VCaP (cell line): ENCODE measurements at regions not wholly inside any gene's neighbourhood (a gene's known extent, or its start where the extent isn't known, plus 50 kb on each side); places are given as distances from the start of the nearest gene placed in this dataset.

ENCODE experiments used
- H3K27ac ChIP-seq: fragments of 450-650 bp; 2 replicates; pipeline ENCODE4 v1.5.1; 2017
- CTCF ChIP-seq: fragments of 450-650 bp; conservative IDR thresholded peaks from 2 replicates; pipeline ENCODE4 v1.5.1; 2017; ENCODE audit warnings: mild to moderate bottlenecking, moderate library complexity

GRCh38 chr16:74078511-74079231 lies 217.9 kb upstream of the PSMD7 start:
- no peak for TF ChIP-seq CTCF
- no peak overlapping the region for H3K27ac ChIP-seq

- no peak for TF ChIP-seq CTCF
- no peak overlapping the region for H3K27ac ChIP-seq
These were observed 220.0 kb upstream of the PSMD7 start for GRCh38 chr16:74076568-74076967.

- no peak overlapping the region for H3K27ac ChIP-seq
- TF ChIP-seq CTCF, result no peak
These were observed 221.2 kb upstream of the PSMD7 start for GRCh38 chr16:74075393-74075792.

GRCh38 chr16:74073456-74073855 lies 223.2 kb upstream of the PSMD7 start:
- H3K27ac ChIP-seq, result no peak overlapping the region
- no peak for TF ChIP-seq CTCF

- TF ChIP-seq CTCF, result no peak
- H3K27ac ChIP-seq, result no peak overlapping the region
These were observed 224.5 kb upstream of the PSMD7 start for GRCh38 chr16:74071996-74072535.

- TF ChIP-seq CTCF, result no peak
- H3K27ac ChIP-seq, result no peak overlapping the region
These were observed 226.4 kb upstream of the PSMD7 start for GRCh38 chr16:74070237-74070636.

- no peak overlapping the region for H3K27ac ChIP-seq
- peak; percentile 61 for TF ChIP-seq CTCF
These were observed 232.4 kb upstream of the PSMD7 start for GRCh38 chr16:74064120-74064735.
